PC-3 (cell line): ENCODE measurements at regions not wholly inside any gene's neighbourhood (a gene's known extent, or its start where the extent isn't known, plus 50 kb on each side); places are given as distances from the start of the nearest gene placed in this dataset.

Experiments
- CTCF ChIP-seq: fragments of 300-600 bp; sonication (generic); conservative IDR thresholded peaks from 2 replicates; pipeline ENCODE4 v1.5.1; 2017; ENCODE audit warnings: antibody characterized with exemption, low read depth, mild to moderate bottlenecking, low read length
- EZH2 ChIP-seq: fragments of 300-600 bp; sonication (generic); IDR thresholded peaks from one replicate; pipeline ENCODE4 v1.6.1; 2017; ENCODE audit warnings: antibody characterized with exemption, mild to moderate bottlenecking, low read length; ENCODE audit not compliant: unreplicated experiment

- TF ChIP-seq CTCF = no peak
- no peak for TF ChIP-seq EZH2
Observed at GRCh38 chr4:54588404-54588803, 69.4 kb upstream of the KIT start.
